ENCODE measurements at regions not wholly inside any gene's neighbourhood (a gene's known extent, or its start where the extent isn't known, plus 50 kb on each side); places are given as distances from the start of the nearest gene placed in this dataset.

GRCh38 chr2:236795169-236795860 is 225.7 kb downstream of the ACKR3 start:
- H3F3A ChIP-seq (ENCODE audit: insufficient read depth, low read length, poor library complexity, severe bottlenecking), result no peaks in the 10 kb centered on the region
- H3K27me3 ChIP-seq (ENCODE audit: insufficient read depth, low read depth, low read length), result no peaks in the 10 kb centered on the region
- no peak overlapping the region for H2AFZ ChIP-seq (ENCODE audit: low read depth, low read length)
- no peak overlapping the region for H3K4me2 ChIP-seq (ENCODE audit: low read length)
- H3K9ac ChIP-seq (ENCODE audit: low read length), result no peak overlapping the region
- H3K36me3 ChIP-seq (ENCODE audit: insufficient read depth, low read length), result no peaks in the 10 kb centered on the region
- H3K27ac ChIP-seq (ENCODE audit: low read length), result no peak overlapping the region
- no peaks in the 10 kb centered on the region for H3K79me2 ChIP-seq (replicated peaks; ENCODE audit: insufficient read depth, low read length)
- H4K20me1 ChIP-seq (ENCODE audit: insufficient read depth), result no peaks in the 10 kb centered on the region
- no peak overlapping the region for H3K4me3 ChIP-seq (ENCODE audit: low read length)
- H3K9me2 ChIP-seq (ENCODE audit: insufficient read depth, low read length), result no peaks in the 10 kb centered on the region
- H3K9me3 ChIP-seq (ENCODE audit: low read length), result no peaks in the 10 kb centered on the region
- TF ChIP-seq CTCF (IDR thresholded peaks at IDR 0.05; ENCODE audit: poor library complexity, severe bottlenecking), result no peak
- no peak for TF ChIP-seq EZH2 (IDR thresholded peaks at IDR 0.05; ENCODE audit: borderline replicate concordance, insufficient read depth, low read length, poor library complexity, severe bottlenecking)

DNA sequence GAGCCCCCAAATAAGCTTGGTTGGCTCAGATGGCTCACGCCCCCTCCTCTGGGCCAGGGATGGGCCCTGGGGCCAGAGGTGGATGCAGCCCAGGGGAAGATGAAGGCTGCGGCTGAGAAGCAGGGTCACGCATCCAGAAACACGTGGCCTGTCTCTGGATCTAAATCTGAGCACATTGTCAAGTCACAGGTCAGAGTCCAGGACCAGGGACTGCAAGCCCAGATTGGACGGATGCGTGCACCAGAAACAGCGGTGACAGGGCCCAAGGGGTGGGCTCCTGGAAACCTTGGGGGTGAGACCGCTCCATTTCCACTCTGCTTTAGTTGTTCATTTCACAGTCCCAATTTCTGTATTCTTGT is 226.2 kb downstream of the ACKR3 start:
- Histone ChIP-seq H3K9me2 (ENCODE audit: insufficient read depth, low read length) (no peaks in the 10 kb centered on the region), H3K9me3 (ENCODE audit: low read length) (no peaks in the 10 kb centered on the region), H3K9ac (ENCODE audit: low read length) (no peak overlapping the region), H3K27me3 (ENCODE audit: insufficient read depth, low read depth, low read length) (no peaks in the 10 kb centered on the region), H3F3A (ENCODE audit: insufficient read depth, low read length, poor library complexity, severe bottlenecking) (no peaks in the 10 kb centered on the region), H3K27ac (ENCODE audit: low read length) (no peak overlapping the region), H2AFZ (ENCODE audit: low read depth, low read length) (no peak overlapping the region), H3K4me3 (ENCODE audit: low read length) (no peak overlapping the region), H3K79me2 (replicated peaks; ENCODE audit: insufficient read depth, low read length) (no peaks in the 10 kb centered on the region), H3K36me3 (ENCODE audit: insufficient read depth, low read length) (no peaks in the 10 kb centered on the region), H4K20me1 (ENCODE audit: insufficient read depth) (no peaks in the 10 kb centered on the region), H3K4me2 (ENCODE audit: low read length) (no peak overlapping the region)
- TF ChIP-seq EP300 (conservative IDR thresholded peaks at IDR 0.05; ENCODE audit: poor library complexity, severe bottlenecking) (no peak), POLR2AphosphoS5 (IDR thresholded peaks at IDR 0.05) (no peak), REST (IDR thresholded peaks at IDR 0.05; ENCODE audit: borderline replicate concordance) (no peak), SMC3 (conservative IDR thresholded peaks at IDR 0.05; ENCODE audit: poor library complexity) (no peak), MXI1 (conservative IDR thresholded peaks at IDR 0.05; ENCODE audit: poor library complexity, severe bottlenecking) (no peak), CTCF (IDR thresholded peaks at IDR 0.05; ENCODE audit: poor library complexity, severe bottlenecking) (no peak), RAD21 (conservative IDR thresholded peaks at IDR 0.05) (no peak), TAF1 (IDR thresholded peaks at IDR 0.05; ENCODE audit: low read depth) (no peak), EZH2 (IDR thresholded peaks at IDR 0.05; ENCODE audit: borderline replicate concordance, insufficient read depth, low read length, poor library complexity, severe bottlenecking) (no peak)

All from neural cell (in vitro differentiated cells).